Gastroesophageal sphincter (tissue), 3 donors: ENCODE measurements at regions not wholly inside any gene's neighbourhood (a gene's known extent, or its start where the extent isn't known, plus 50 kb on each side); places are given as distances from the start of the nearest gene placed in this dataset.

Experiments used
- POLR2A ChIP-seq, 2 donors: fragments of 450-650 bp; IDR thresholded peaks; one replicate each; pipeline ENCODE4 v1.6.1; 2017; ENCODE audit warnings: antibody characterized with exemption in 2 of 2, mild to moderate bottlenecking in 2 of 2, moderate library complexity in 1 of 2
- TF ChIP-seq, protein P1 (sequence below), 4 experiments: fragments of 200-600 bp in 2 of 4; fragments of 450-650 bp in 2 of 4; sonication (generic) in 1 of 4; IDR thresholded peaks; one replicate each; pipeline ENCODE4 v1.5.1; 2017 to 2019; ENCODE audit warnings: antibody characterized with exemption in 4 of 4, mild to moderate bottlenecking in 2 of 4, moderate library complexity in 2 of 4

DNA sequence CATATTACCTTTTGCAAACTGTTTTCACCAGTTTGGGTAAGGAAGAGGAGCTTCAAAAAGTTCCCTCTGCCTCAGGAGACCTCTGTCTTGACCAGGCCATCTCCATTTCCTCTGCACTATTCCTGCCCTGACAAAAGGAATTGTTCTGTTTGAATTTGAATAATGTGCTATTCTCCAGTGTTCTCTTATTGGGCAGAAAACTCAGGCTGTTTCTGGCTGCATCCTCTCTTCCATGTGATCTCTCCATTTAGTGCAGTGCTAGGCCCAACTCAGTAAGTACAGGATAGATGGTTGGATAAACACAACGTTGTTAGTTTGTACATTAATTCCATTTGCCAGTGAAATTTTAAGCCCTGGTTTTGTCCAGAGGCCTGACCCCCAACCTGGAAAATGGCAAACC, 102.2 kb upstream of the CELF4 start:
- TF ChIP-seq, protein P1, sequence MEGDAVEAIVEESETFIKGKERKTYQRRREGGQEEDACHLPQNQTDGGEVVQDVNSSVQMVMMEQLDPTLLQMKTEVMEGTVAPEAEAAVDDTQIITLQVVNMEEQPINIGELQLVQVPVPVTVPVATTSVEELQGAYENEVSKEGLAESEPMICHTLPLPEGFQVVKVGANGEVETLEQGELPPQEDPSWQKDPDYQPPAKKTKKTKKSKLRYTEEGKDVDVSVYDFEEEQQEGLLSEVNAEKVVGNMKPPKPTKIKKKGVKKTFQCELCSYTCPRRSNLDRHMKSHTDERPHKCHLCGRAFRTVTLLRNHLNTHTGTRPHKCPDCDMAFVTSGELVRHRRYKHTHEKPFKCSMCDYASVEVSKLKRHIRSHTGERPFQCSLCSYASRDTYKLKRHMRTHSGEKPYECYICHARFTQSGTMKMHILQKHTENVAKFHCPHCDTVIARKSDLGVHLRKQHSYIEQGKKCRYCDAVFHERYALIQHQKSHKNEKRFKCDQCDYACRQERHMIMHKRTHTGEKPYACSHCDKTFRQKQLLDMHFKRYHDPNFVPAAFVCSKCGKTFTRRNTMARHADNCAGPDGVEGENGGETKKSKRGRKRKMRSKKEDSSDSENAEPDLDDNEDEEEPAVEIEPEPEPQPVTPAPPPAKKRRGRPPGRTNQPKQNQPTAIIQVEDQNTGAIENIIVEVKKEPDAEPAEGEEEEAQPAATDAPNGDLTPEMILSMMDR (IDR thresholded peaks at IDR 0.05), result no peak
- TF ChIP-seq POLR2A (IDR thresholded peaks at IDR 0.05), result no peak
